Activated B cell treated with CpG ODN at 0.5 μM for 24 hours (primary cell): ENCODE measurements at regions not wholly inside any gene's neighbourhood (a gene's known extent, or its start where the extent isn't known, plus 50 kb on each side); places are given as distances from the start of the nearest gene placed in this dataset.

Experiments
- ATAC-seq: fragments of 200-7000 bp; cut with Tn5 transposase; one replicate; pipeline ENCODE4 v1.10.0; 2021; ENCODE audit warnings: low read depth, mild to moderate bottlenecking, moderate library complexity
- CTCF ChIA-PET: fragments of 350-600 bp; sonication (Branson Sonifier 250); formaldehyde crosslinking; loops from one replicate; lab custom pipeline; 2021; ENCODE audit warnings: antibody characterized with exemption; lab: Charles Lee
- POLR2A ChIA-PET: fragments of 350-600 bp; sonication (Branson Sonifier 250); formaldehyde crosslinking; loops from one replicate; lab custom pipeline; 2021; ENCODE audit warnings: antibody characterized with exemption; lab: Charles Lee
- DNase-seq: peaks from one replicate; pipeline ENCODE4 v3.0.0; 2022
- H3K27ac Mint-ChIP-seq: one replicate; pipeline ENCODE4 v1.8.0; 2020; ENCODE audit warnings: mixed read lengths
- H3K27me3 Mint-ChIP-seq: one replicate; pipeline ENCODE4 v1.8.0; 2021; ENCODE audit warnings: mixed read lengths
- H3K36me3 Mint-ChIP-seq: one replicate; pipeline ENCODE4 v1.8.0; 2021; ENCODE audit warnings: low read depth, mixed read lengths
- H3K4me1 Mint-ChIP-seq: one replicate; pipeline ENCODE4 v1.8.0; 2021; ENCODE audit warnings: mixed read lengths
- H3K4me3 Mint-ChIP-seq: one replicate; pipeline ENCODE4 v1.8.0; 2020; ENCODE audit warnings: mild to moderate bottlenecking, mixed read lengths
- H3K9me3 Mint-ChIP-seq: one replicate; pipeline ENCODE4 v1.8.0; 2020; ENCODE audit warnings: mixed read lengths
- CTCF ChIP-seq: fragments of 200-600 bp; IDR thresholded peaks from one replicate; pipeline ENCODE4 v1.8.0; 2022; ENCODE audit warnings: antibody characterized with exemption, mild to moderate bottlenecking
- intact Hi-C: fragments of 100-400 bp; cut with micrococcal nuclease; formaldehyde crosslinking; loops from one replicate; pipeline ENCODE4 v1.15.1; 2024

GRCh38 chr1:242877229-242877628 is 352.7 kb upstream of the PLD5 start:
- no peak for TF ChIP-seq CTCF
- intact Hi-C loops: no loop called here
- H3K36me3 Mint-ChIP-seq: no peaks in the 10 kb centered on the region
- ChIA-PET CTCF (no interaction called here), POLR2A (no interaction called here)
- no peak overlapping the region for H3K4me3 Mint-ChIP-seq
- H3K27me3 Mint-ChIP-seq: peaks cover 8% of the 10 kb centered on the region
- no peak overlapping the region for H3K27ac Mint-ChIP-seq
- ATAC-seq (no peak), DNase-seq (no peak)
- no peaks in the 10 kb centered on the region for H3K4me1 Mint-ChIP-seq
- no peaks in the 10 kb centered on the region for H3K9me3 Mint-ChIP-seq

DNA sequence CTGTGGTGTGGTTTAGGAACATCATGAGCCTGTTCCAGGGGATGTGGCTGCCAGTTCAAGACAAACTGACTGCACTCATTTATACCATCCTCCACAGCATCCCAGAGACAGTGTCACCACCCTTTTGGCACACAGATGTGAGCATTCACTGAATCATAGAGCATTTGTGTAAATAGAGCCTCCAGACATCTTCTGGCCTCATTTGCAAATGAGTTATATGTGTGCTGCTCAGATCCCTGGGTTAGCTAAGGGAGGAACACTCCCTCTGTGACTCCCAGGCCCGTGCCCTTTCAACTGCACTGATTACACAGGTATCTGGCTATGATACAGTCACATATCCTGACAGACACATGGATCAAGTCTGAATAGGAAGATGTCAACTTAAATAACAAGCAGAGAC is 351.5 kb upstream of the PLD5 start:
- Mint-ChIP-seq H3K9me3 (no peaks in the 10 kb centered on the region), H3K27ac (no peak overlapping the region), H3K4me1 (no peaks in the 10 kb centered on the region), H3K36me3 (no peaks in the 10 kb centered on the region), H3K27me3 (peaks cover 8% of the 10 kb centered on the region), H3K4me3 (no peak overlapping the region)
- no peak for ATAC-seq
- POLR2A ChIA-PET: no interaction called here
- CTCF ChIA-PET: no interaction called here
- no peak for TF ChIP-seq CTCF
- intact Hi-C loops: no loop called here
- DNase-seq: no peak

DNA sequence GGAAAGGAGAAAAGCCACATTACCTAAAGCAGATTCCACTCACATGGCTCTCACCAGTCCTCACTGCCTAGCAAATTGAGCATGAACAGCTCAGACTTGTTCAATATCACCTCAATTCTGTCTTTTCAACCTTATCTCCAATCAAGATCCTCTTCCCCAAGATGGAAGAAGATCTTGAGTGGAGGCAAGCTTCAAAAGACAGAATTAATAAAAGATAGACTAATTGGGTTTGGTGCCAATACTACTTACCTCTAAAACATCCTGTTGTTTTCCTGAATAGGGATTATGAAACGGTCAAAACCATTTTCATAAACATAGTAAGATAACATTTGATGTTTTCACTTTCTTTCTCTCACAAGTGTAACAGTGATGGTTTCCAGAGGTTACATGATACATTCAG is 349.2 kb upstream of the PLD5 start:
- CTCF ChIA-PET: no interaction called here
- H3K27ac Mint-ChIP-seq: no peak overlapping the region

DNA sequence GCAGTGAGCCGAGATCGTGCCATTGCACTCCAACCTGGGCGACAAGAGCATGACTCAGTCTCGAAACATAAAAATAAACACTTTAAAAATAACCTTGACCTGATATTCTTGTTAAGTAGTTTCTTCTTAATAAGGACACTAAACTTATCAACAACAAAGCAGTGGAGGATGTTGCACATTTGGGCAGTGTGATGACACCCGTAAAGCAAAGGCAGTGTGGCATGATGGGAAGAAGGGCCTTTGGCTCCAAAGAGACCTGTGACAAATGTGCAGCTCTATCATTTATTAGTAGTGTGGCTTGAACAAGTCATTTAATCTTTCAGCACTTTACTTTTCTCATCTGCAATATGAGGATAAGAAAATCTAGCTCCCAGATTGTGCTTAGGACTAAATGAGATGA is 348.0 kb upstream of the PLD5 start:
- H3K9me3 Mint-ChIP-seq: no peaks in the 10 kb centered on the region
- H3K27ac Mint-ChIP-seq: no peak overlapping the region
- POLR2A ChIA-PET: no interaction called here
- peaks cover 6% of the 10 kb centered on the region for H3K27me3 Mint-ChIP-seq
- no peak for TF ChIP-seq CTCF
- CTCF ChIA-PET: no interaction called here
- no peak for DNase-seq
- no peaks in the 10 kb centered on the region for H3K36me3 Mint-ChIP-seq
- intact Hi-C loops: no loop called here
- H3K4me3 Mint-ChIP-seq: no peak overlapping the region
- H3K4me1 Mint-ChIP-seq: no peaks in the 10 kb centered on the region
- no peak for ATAC-seq

More for the DNA sequence above, 349.2 kb upstream of the PLD5 start:
- Mint-ChIP-seq H3K9me3 (no peaks in the 10 kb centered on the region), H3K36me3 (no peaks in the 10 kb centered on the region), H3K4me1 (no peaks in the 10 kb centered on the region), H3K27me3 (peaks cover 6% of the 10 kb centered on the region), H3K4me3 (no peak overlapping the region)
- no peak for TF ChIP-seq CTCF
- DNase-seq (no peak), ATAC-seq (no peak)
- intact Hi-C loops: no loop called here
- POLR2A ChIA-PET: no interaction called here

DNA sequence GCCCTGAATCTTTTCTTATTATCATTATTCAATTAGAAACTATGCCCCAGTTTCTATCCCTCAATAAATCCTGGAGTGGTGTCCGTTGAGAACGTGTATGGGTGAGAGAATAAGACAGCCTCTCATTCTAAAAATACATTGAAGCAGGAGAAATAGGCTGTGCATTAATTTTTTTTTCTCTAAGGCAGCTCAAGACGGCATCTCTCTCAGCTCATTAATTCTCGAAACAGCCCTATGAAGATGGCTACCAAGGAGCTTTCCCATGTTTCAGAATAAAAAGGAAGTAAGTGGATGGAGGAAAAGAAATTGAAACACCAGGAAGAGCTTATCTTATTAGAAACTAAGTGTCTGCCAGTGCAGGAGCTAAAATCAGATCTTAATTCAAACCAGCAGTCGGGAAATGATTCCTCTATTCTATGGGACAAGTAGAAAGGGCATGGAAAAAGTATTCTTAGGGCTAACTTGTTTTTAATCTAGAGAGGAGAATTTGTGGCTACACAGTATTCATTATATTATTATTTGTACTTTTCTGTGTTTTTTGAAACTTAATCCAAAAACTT is 347.1 kb upstream of the PLD5 start:
- CTCF ChIA-PET: no interaction called here
- POLR2A ChIA-PET: no interaction called here
- Mint-ChIP-seq H3K27me3 (peaks cover 3% of the 10 kb centered on the region), H3K36me3 (no peaks in the 10 kb centered on the region), H3K27ac (no peak overlapping the region), H3K9me3 (no peaks in the 10 kb centered on the region), H3K4me3 (no peak overlapping the region), H3K4me1 (no peaks in the 10 kb centered on the region)
- intact Hi-C loops: no loop called here
- no peak for TF ChIP-seq CTCF
- DNase-seq (no peak), ATAC-seq (no peak)
